ENCODE measurements at regions not wholly inside any gene's neighbourhood (a gene's known extent, or its start where the extent isn't known, plus 50 kb on each side); places are given as distances from the start of the nearest gene placed in this dataset.

GRCh38 chrX:13189380-13189779 is 130.5 kb downstream of the ATXN3L start:
- TF ChIP-seq ZNF114 (tag by site-specific recombination; IDR thresholded peaks at IDR 0.05) (no peak), ATF2 (tag by site-specific recombination; IDR thresholded peaks at IDR 0.05; ENCODE audit: low read depth) (no peak), KLF17 (tag by site-specific recombination; IDR thresholded peaks at IDR 0.05) (no peak)
